OCI-LY7 (cell line): ENCODE measurements at regions not wholly inside any gene's neighbourhood (a gene's known extent, or its start where the extent isn't known, plus 50 kb on each side); places are given as distances from the start of the nearest gene placed in this dataset.

ENCODE experiments used
- CTCF ChIP-seq: fragments of 200-600 bp; sonication (generic); conservative IDR thresholded peaks from 2 replicates; pipeline ENCODE4 v1.5.1; 2014; ENCODE audit warnings: mild to moderate bottlenecking, antibody characterized with exemption, low read length, moderate library complexity, mixed read lengths
- EZH2phosphoT487 ChIP-seq: fragments of 200-600 bp; sonication (generic); IDR thresholded peaks from 2 replicates; pipeline ENCODE4 v1.6.1; 2018; ENCODE audit warnings: low read depth, borderline replicate concordance, mild to moderate bottlenecking, mixed run types, antibody characterized with exemption, low read length, moderate library complexity, mixed read lengths

- TF ChIP-seq CTCF (no peak), EZH2phosphoT487 (no peak)
These were observed 415.8 kb upstream of the KLF12 start for GRCh38 chr13:74550039-74550438.
